HG02938 (cell line): ENCODE measurements at regions not wholly inside any gene's neighbourhood (a gene's known extent, or its start where the extent isn't known, plus 50 kb on each side); places are given as distances from the start of the nearest gene placed in this dataset.
"Not testable (repeated sequence)": the region's sequence is repeated elsewhere in the genome, so short reads cannot be mapped to it uniquely, and the experiment has no call there.

Source experiments
- ATAC-seq: cut with Tn5 transposase; IDR thresholded peaks from one replicate; pipeline ENCODE4 v1.9.1; 2021; ENCODE audit warnings: mild to moderate bottlenecking, moderate library complexity; ENCODE audit not compliant: unreplicated experiment

- no peak for ATAC-seq
Measured at GRCh38 chr14:105865266-105865903, 339.0 kb downstream of the TMEM121 start.

DNA sequence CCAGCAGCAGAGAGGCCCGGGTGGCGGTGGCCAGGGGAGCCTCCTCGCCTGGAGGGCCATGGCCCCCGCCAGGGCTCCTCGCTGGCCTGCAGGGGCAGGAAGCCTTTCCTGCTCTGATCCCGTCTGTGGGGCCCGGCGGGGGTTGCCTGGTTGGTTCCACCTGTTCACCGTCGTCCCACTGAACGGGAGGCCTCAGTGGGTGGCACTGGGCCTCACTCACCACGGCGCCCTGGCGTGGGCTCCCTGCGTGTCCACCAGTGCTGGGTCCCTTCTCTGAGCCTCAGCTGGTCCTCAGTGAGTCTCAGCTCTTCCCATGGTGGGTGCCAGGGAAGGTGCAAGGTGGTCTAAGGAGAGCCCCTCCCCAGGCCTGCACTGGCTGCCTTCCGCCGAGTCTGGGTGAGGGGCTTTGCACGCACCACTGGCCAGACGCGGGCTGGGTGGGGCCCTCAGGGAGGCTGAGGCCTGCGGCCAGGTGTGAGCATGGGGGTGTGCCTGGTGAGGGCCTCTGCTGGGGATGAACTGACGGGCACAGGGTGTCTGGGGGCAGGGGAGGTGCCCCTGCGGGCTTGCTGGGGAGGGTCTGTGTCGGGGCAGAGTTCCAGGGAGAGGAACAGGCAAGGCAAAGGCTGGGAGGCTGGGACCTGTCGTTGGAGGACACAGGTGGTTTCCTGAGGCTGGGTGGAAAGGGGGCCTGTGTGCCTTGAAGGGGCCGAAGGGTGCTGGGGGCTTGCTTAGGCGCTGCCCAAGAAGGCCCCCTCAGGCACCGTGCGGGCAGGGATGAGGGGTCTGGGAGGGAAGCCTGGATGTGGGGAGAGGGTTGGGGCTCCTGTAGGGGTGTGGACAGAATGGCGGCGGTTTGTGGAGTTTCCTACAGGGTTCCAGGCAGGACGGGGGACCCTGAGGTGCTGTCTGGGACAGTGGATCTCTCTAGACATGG, 339.8 kb downstream of the TMEM121 start:
- ATAC-seq, result no peak

GRCh38 chr14:105866841-105867321, 340.5 kb downstream of the TMEM121 start:
- no peak for ATAC-seq

GRCh38 chr14:105867961-105868599, 341.7 kb downstream of the TMEM121 start:
- no peak for ATAC-seq

DNA sequence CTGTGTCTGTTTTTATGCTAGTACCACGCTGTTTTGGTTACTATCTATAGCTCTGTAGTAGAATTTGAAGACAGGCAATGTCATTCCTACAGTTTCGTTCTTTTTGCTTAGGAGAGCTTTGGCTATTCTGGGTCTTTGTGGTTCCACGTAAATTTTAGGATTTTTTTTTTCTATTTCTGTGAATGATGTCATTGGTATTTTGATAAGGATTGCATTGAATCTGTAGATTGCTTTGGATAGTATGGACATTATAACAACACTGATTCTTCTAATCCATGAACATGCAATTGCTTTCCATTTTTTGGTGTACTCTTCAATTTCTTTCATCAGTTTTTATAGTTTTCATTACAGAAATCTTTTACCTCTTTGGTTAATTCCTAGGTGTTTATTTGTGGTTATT, 345.2 kb downstream of the TMEM121 start:
- no peak for ATAC-seq

DNA sequence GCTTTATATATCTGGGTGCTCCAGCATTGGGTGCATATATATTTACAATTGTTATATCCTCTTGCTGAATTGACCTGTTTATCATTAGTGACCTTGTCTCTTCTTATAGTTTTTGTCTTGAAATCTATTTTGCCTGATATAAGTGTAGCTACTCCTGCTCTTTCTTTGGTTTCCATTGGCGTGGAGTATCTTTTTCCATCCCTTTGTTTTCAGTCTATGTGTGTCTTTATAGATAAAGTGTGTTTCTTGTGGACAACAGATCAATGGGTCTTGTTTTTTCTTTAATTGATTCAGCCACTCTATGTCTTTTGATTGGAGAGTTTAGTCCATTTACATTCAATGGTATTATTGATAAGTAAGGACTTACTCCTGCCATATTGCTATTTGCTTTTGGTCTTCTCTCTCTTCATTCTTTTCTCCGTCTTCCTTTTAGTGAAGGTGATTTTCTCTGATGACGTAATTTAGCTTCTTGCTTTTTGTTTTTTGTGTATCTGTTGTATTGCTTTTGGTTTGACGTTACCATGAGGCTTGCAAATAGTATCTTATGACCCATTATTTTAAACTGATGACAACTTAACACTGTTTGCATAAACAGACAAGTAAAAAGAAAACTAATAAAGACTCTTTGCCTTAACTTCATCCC, 347.6 kb downstream of the TMEM121 start:
- ATAC-seq, result no peak

- no peak for ATAC-seq
Measured at GRCh38 chr14:105876158-105876557, 349.8 kb downstream of the TMEM121 start.

DNA sequence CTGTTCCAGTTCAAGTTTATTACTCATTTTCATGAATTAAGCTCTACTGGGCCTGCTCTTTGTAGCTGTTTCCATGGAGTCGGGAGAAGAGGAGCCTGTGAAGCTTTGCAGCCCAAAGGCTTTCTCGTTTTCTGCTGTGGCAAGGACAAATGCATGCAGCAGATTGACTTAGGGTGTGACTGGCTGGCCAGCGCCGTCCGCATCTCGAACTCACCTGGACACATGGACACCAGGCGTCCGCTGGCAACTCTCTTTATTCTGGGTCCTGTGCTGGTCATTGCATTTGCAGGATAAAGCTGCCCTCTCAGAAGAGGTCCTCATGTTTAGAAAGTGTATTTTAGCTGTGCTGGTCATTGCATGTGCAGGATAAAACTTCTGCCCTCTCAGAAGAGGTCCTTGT, 350.4 kb downstream of the TMEM121 start:
- ATAC-seq, result no peak

- no peak for ATAC-seq
Measured at GRCh38 chr14:105877645-105878044, 351.3 kb downstream of the TMEM121 start.

- ATAC-seq, result no peak
Measured at GRCh38 chr14:105878125-105878524, 351.7 kb downstream of the TMEM121 start.

GRCh38 chr14:105878554-105878953, 352.2 kb downstream of the TMEM121 start:
- ATAC-seq, result no peak

GRCh38 chr14:105879503-105879866, 353.1 kb downstream of the TMEM121 start:
- ATAC-seq, result no peak

- no peak for ATAC-seq
Measured at GRCh38 chr14:105879867-105880561, 353.6 kb downstream of the TMEM121 start.

DNA sequence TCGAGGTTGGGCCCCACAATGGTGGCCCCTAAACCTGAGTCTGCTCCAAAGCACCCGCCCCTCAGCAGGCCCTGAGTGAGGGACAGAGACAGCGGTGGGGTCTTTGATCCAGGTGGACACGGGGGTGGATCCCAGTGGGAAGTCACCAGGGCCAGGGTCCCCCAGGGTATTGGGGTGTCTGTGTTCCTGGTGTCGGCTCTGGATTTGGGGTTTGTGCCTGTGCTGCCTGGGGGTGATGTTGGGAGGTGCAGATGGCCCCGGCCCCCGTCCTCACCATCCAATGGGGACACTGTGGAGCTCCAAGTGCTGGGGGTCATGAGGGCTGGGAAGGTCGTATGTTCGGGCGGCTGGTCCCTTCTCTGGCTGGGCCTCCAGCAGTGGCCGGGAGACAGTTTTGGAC, 354.2 kb downstream of the TMEM121 start:
- no peak for ATAC-seq

GRCh38 chr14:105881021-105881930, 354.9 kb downstream of the TMEM121 start:
- ATAC-seq, result no peak

- ATAC-seq, result not testable (repeated sequence)
Measured at GRCh38 chr14:105882011-105882410, 355.6 kb downstream of the TMEM121 start.

DNA sequence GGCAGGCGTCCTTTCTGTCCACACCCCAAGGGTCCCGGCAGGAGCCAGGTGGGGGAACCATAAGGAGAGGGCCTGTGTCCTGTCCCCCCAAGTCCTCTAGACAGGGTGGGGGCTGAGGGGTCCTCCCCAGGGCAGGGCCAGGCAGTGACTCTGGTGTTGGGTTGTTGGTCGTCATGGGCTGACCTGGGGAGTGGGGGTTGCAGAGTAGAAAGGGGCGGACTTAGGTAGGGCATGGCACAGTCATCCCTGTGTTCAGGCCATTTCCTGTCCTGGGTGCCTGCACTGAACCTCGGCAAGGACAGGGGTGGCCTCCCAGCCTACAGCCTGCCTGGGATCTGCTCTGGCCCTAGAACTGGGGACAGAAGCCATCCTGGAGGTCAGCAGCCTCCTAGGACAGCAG, 356.2 kb downstream of the TMEM121 start:
- no peak for ATAC-seq

DNA sequence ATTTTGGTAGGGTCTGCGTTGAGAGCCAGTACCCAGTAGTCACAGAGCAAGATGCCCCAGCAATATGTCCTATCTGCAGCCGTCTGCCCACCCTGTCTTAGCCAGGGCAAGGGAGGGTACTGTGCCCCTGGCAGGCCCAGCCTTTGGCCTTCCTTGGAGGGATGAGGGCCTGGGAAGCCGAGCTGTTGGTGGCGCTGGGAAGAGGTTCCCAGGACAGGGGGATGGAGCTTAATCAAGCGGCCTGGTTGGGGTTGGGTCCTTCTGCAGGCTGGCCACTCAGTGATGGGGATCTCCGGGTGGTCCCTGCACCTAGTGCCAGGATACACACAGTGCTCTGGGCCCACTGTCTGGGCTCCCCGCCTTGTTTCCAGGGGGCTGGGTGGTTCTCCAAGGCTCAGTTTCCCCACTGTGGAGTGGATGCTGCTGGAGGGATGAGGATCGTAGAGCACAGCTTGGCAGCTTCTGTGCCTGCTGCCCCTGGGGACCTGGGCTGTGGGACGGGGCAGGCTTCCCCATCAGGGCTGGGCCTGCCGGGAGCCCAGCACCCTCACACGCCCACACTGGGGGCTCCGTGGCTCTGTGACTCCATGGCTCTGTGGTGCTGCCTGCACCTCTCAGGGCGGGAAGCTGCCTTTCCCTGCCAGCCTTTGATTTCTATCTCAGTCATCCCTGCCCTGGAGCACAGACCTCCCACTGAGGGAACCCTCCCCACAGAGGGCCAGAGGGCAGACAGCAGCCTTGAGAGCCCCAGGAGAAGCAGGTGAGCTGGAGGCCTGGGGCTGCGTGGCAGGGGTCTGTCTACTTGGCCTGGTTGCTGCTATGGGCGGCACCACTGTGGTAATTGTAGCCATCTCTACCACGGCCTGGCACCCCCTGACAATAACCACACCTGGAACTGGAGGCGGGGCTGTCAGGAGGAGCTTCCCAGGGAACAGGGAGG, 357.0 kb downstream of the TMEM121 start:
- no peak for ATAC-seq
